CD14-positive monocyte (primary cell): ENCODE measurements at regions not wholly inside any gene's neighbourhood (a gene's known extent, or its start where the extent isn't known, plus 50 kb on each side); places are given as distances from the start of the nearest gene placed in this dataset.

ENCODE experiments used
- DNase-seq, 3 donors: peaks; one replicate each; pipeline ENCODE4 v3.0.0-alpha.2; 2011 to 2022
- H2AFZ ChIP-seq: 2 replicates; pipeline ENCODE4 v1.6.0; 2012; ENCODE audit warnings: mild to moderate bottlenecking, low read depth, low read length, inconsistent platforms; ENCODE audit not compliant: insufficient read depth, poor library complexity, severe bottlenecking
- H3K27ac ChIP-seq, 2 donors: 1 replicate in 1 of 2; 2 replicates in 1 of 2; pipeline ENCODE4 v1.5.1; 2012 to 2013; ENCODE audit warnings: low read length in 2 of 2, control low read depth in 1 of 2, inconsistent platforms in 1 of 2, low read depth in 1 of 2, mild to moderate bottlenecking in 1 of 2
- H3K27me3 ChIP-seq, 2 donors: one replicate each; pipeline versions ENCODE4 v1.6.0 to v1.6.1; 2011 to 2013; ENCODE audit warnings: low read length in 2 of 2; ENCODE audit not compliant: control insufficient read depth in 2 of 2, insufficient read depth in 2 of 2
- H3K36me3 ChIP-seq, 2 donors: replicated peaks in 1 of 2; 1 replicate in 1 of 2; 2 replicates in 1 of 2; pipeline versions ENCODE4 v1.5.1 to v1.6.1; 2012 to 2013; ENCODE audit warnings: low read length in 2 of 2, control low read depth in 1 of 2, inconsistent platforms in 1 of 2, mild to moderate bottlenecking in 1 of 2; ENCODE audit not compliant: insufficient read depth in 2 of 2, control insufficient read depth in 1 of 2
- H3K4me1 ChIP-seq, 2 donors: 1 replicate in 1 of 2; 2 replicates in 1 of 2; pipeline versions ENCODE4 v1.5.1 to v1.6.1; 2012 to 2013; ENCODE audit warnings: low read length in 2 of 2, control low read depth in 1 of 2, inconsistent platforms in 1 of 2, mild to moderate bottlenecking in 1 of 2, moderate library complexity in 1 of 2; ENCODE audit not compliant: insufficient read depth in 2 of 2, control insufficient read depth in 1 of 2
- H3K4me2 ChIP-seq: replicated peaks from 2 replicates; pipeline ENCODE3; 2012; ENCODE audit warnings: low read length, moderate library complexity, mild to moderate bottlenecking; ENCODE audit not compliant: poor library complexity, severe bottlenecking; ENCODE audit errors: extremely low read depth
- H3K4me3 ChIP-seq, 3 experiments: fragments of 200-600 bp in 1 of 3; sonication (generic) in 1 of 3; replicated peaks in 1 of 3; 1 replicate in 2 of 3; 2 replicates in 1 of 3; pipeline ENCODE4 v1.5.1; 2011 to 2013; ENCODE audit warnings: low read length in 3 of 3, mild to moderate bottlenecking in 3 of 3, control low read depth in 2 of 3, low read depth in 2 of 3, inconsistent platforms in 1 of 3, moderate library complexity in 1 of 3
- H3K79me2 ChIP-seq: 2 replicates; pipeline ENCODE4 v1.6.0; 2012; ENCODE audit warnings: mild to moderate bottlenecking, control low read depth, inconsistent platforms, low read length, moderate library complexity; ENCODE audit not compliant: insufficient read depth
- H3K9ac ChIP-seq: 2 replicates; pipeline ENCODE4 v1.6.0; 2017; ENCODE audit warnings: low read length, mild to moderate bottlenecking; ENCODE audit not compliant: insufficient read depth, poor library complexity, severe bottlenecking
- H3K9me3 ChIP-seq, 2 donors: replicated peaks in 1 of 2; 1 replicate in 1 of 2; 2 replicates in 1 of 2; pipeline versions ENCODE4 v1.5.1 to v1.6.1; 2012 to 2013; ENCODE audit warnings: low read length in 2 of 2, control low read depth in 1 of 2; ENCODE audit not compliant: control insufficient read depth in 1 of 2, insufficient read depth in 1 of 2
- H4K20me1 ChIP-seq: 2 replicates; pipeline ENCODE4 v1.6.0; 2012; ENCODE audit warnings: mild to moderate bottlenecking, low read length, control low read depth, moderate library complexity; ENCODE audit not compliant: insufficient read depth
- H3K27ac Mint-ChIP-seq, 7 donors: one replicate each; pipeline ENCODE4 v1.8.0; 2020; ENCODE audit warnings: mild to moderate bottlenecking in 7 of 7, mixed read lengths in 7 of 7, moderate library complexity in 6 of 7, inconsistent platforms in 2 of 7
- H3K27me3 Mint-ChIP-seq, 3 donors: one replicate each; pipeline ENCODE4 v1.8.0; 2021 to 2022; ENCODE audit warnings: low read depth in 3 of 3, mild to moderate bottlenecking in 3 of 3, mixed read lengths in 3 of 3, moderate library complexity in 3 of 3, inconsistent platforms in 1 of 3
- H3K36me3 Mint-ChIP-seq, 2 donors: one replicate each; pipeline ENCODE4 v1.8.0; 2020; ENCODE audit warnings: mixed read lengths in 2 of 2, inconsistent platforms in 1 of 2, mild to moderate bottlenecking in 1 of 2
- H3K4me1 Mint-ChIP-seq: one replicate; pipeline ENCODE4 v1.8.0; 2020; ENCODE audit warnings: mild to moderate bottlenecking, mixed read lengths
- H3K4me3 Mint-ChIP-seq, 2 donors: one replicate each; pipeline ENCODE4 v1.8.0; 2020; ENCODE audit warnings: mild to moderate bottlenecking in 2 of 2, mixed read lengths in 2 of 2, moderate library complexity in 1 of 2
- H3K9me3 Mint-ChIP-seq, 7 donors: one replicate each; pipeline ENCODE4 v1.8.0; 2020 to 2022; ENCODE audit warnings: mixed read lengths in 7 of 7, mild to moderate bottlenecking in 6 of 7, moderate library complexity in 6 of 7, inconsistent platforms in 2 of 7
- CTCF ChIP-seq: fragments of 200-600 bp; IDR thresholded peaks from one replicate; pipeline ENCODE4 v1.8.0; 2022; ENCODE audit warnings: antibody characterized with exemption, mild to moderate bottlenecking
- WGBS: methylation state at CpG from one replicate; pipeline ENCODE4 v1.1.5; 2013; ENCODE audit warnings: missing lambda C conversion rate; ENCODE audit not compliant: insufficient coverage; 5-methylcytosine and 5-hydroxymethylcytosine counted together
- intact Hi-C, 2 donors: fragments of 100-400 bp; cut with micrococcal nuclease; formaldehyde crosslinking; loops; one replicate each; pipeline versions ENCODE4 v1.15.0 to v1.15.1; 2023

- TF ChIP-seq CTCF: no peak
- no peak overlapping the region for H3K9ac ChIP-seq
- Mint-ChIP-seq H3K36me3 (no peaks in the 10 kb centered on the region), H3K9me3 (no peaks in the 10 kb centered on the region), H3K27ac (no peak overlapping the region), H3K27me3 (no peaks in the 10 kb centered on the region), H3K4me1 (peaks cover 4% of the 10 kb centered on the region), H3K4me3 (no peak overlapping the region)
- no peaks in the 10 kb centered on the region for H3K36me3 ChIP-seq
- H3K4me3 ChIP-seq: no peak overlapping the region
- no peak overlapping the region for H3K4me2 ChIP-seq
- no peaks in the 10 kb centered on the region for H3K79me2 ChIP-seq
- no peak overlapping the region for H2AFZ ChIP-seq
- intact Hi-C loops: no loop called here
- H3K9me3 ChIP-seq: no peaks in the 10 kb centered on the region
- H4K20me1 ChIP-seq: no peaks in the 10 kb centered on the region
- H3K27ac ChIP-seq: no peak overlapping the region
- no peaks in the 10 kb centered on the region for H3K4me1 ChIP-seq
- H3K27me3 ChIP-seq: no peaks in the 10 kb centered on the region
- no peak for DNase-seq
- WGBS: no CpG with 5 or more reads among the region's 5 CpGs
Measured at GRCh38 chr2:58644451-58644850, 403.3 kb upstream of the FANCL start.

GRCh38 chr2:58641001-58641400, 399.9 kb upstream of the FANCL start:
- WGBS: 100% methylated on average over 1 of the region's 2 CpGs
- Histone ChIP-seq H2AFZ (no peak overlapping the region), H3K4me3 (no peak overlapping the region), H3K79me2 (no peaks in the 10 kb centered on the region), H3K9me3 (no peaks in the 10 kb centered on the region), H3K4me2 (no peak overlapping the region), H3K36me3 (no peaks in the 10 kb centered on the region), H3K9ac (no peak overlapping the region), H3K4me1 (no peaks in the 10 kb centered on the region), H3K27ac (no peak overlapping the region), H3K27me3 (no peaks in the 10 kb centered on the region), H4K20me1 (no peaks in the 10 kb centered on the region)
- H3K36me3 Mint-ChIP-seq: no peaks in the 10 kb centered on the region
- no peaks in the 10 kb centered on the region for H3K27me3 Mint-ChIP-seq
- no peak overlapping the region for H3K27ac Mint-ChIP-seq
- no peak for DNase-seq
- H3K4me3 Mint-ChIP-seq: no peak overlapping the region
- H3K9me3 Mint-ChIP-seq: peaks cover 0 to 2% (median 0%) of the 10 kb centered on the region in 7 donors
- H3K4me1 Mint-ChIP-seq: peaks cover 4% of the 10 kb centered on the region
- intact Hi-C loops: no loop called here
- TF ChIP-seq CTCF: no peak
